ENCODE measurements at regions not wholly inside any gene's neighbourhood (a gene's known extent, or its start where the extent isn't known, plus 50 kb on each side); places are given as distances from the start of the nearest gene placed in this dataset.

GRCh38 chr7:130818056-130818455 lies 84.0 kb upstream of the KLF14 start:
- Histone ChIP-seq H3K4me3 (no peak overlapping the region), H3K9ac (ENCODE audit: insufficient read depth in 1 of 2, low read length in 2 of 2) (no peak overlapping the region), H3K9me3 (ENCODE audit: control insufficient read depth in 4 of 4, insufficient read depth in 3 of 4, low read length in 3 of 4) (no peaks in the 10 kb centered on the region), H3K27ac (ENCODE audit: low read depth in 1 of 2, low read length in 1 of 2) (no peak overlapping the region), H3K4me1 (ENCODE audit: control insufficient read depth in 5 of 5, insufficient read depth in 5 of 5, low read length in 5 of 5) (no peaks in the 10 kb centered on the region), H3K36me3 (ENCODE audit: control insufficient read depth in 4 of 4, insufficient read depth in 4 of 4, low read length in 4 of 4) (no peaks in the 10 kb centered on the region), H3K27me3 (ENCODE audit: control insufficient read depth in 3 of 3, insufficient read depth in 3 of 3, low read length in 2 of 3) (no peaks in the 10 kb centered on the region)
- DNase-seq (no peak), ATAC-seq (ENCODE audit: insufficient read depth, low FRiP score) (no peak)
- 63 to 72% methylated on average over 2 of the region's 2 CpGs for WGBS, 2 donors
- no peak for TF ChIP-seq CTCF (IDR thresholded peaks at IDR 0.05; ENCODE audit: control extremely low read depth, extremely low read depth)

GRCh38 chr7:130821864-130822263 lies 87.9 kb upstream of the KLF14 start:
- DNase-seq, result no peak
- Histone ChIP-seq H3K27me3 (ENCODE audit: control insufficient read depth in 3 of 3, insufficient read depth in 3 of 3, low read length in 2 of 3) (no peaks in the 10 kb centered on the region), H3K9ac (ENCODE audit: insufficient read depth in 1 of 2, low read length in 2 of 2) (no peak overlapping the region), H3K36me3 (ENCODE audit: control insufficient read depth in 4 of 4, insufficient read depth in 4 of 4, low read length in 4 of 4) (no peaks in the 10 kb centered on the region), H3K4me3 (no peak overlapping the region), H3K27ac (ENCODE audit: low read depth in 1 of 2, low read length in 1 of 2) (no peak overlapping the region), H3K9me3 (ENCODE audit: control insufficient read depth in 4 of 4, insufficient read depth in 3 of 4, low read length in 3 of 4) (peaks cover 0 to 4% (median 2%) of the 10 kb centered on the region in 4 donors), H3K4me1 (ENCODE audit: control insufficient read depth in 5 of 5, insufficient read depth in 5 of 5, low read length in 5 of 5) (no peaks in the 10 kb centered on the region)
- TF ChIP-seq CTCF (IDR thresholded peaks at IDR 0.05; ENCODE audit: control extremely low read depth, extremely low read depth), result no peak
- no peak for ATAC-seq (ENCODE audit: insufficient read depth, low FRiP score)
- 90 to 94% methylated on average over 3 of the region's 3 CpGs for WGBS, 2 donors

- Histone ChIP-seq H3K36me3 (ENCODE audit: control insufficient read depth in 4 of 4, insufficient read depth in 4 of 4, low read length in 4 of 4) (no peaks in the 10 kb centered on the region), H3K27me3 (ENCODE audit: control insufficient read depth in 3 of 3, insufficient read depth in 3 of 3, low read length in 2 of 3) (no peaks in the 10 kb centered on the region), H3K4me3 (no peak overlapping the region), H3K4me1 (ENCODE audit: control insufficient read depth in 5 of 5, insufficient read depth in 5 of 5, low read length in 5 of 5) (no peaks in the 10 kb centered on the region), H3K9me3 (ENCODE audit: control insufficient read depth in 4 of 4, insufficient read depth in 3 of 4, low read length in 3 of 4) (peaks cover 0 to 4% (median 2%) of the 10 kb centered on the region in 4 donors), H3K9ac (ENCODE audit: insufficient read depth in 1 of 2, low read length in 2 of 2) (no peak overlapping the region), H3K27ac (ENCODE audit: low read depth in 1 of 2, low read length in 1 of 2) (no peak overlapping the region)
- ATAC-seq (ENCODE audit: insufficient read depth, low FRiP score), result no peak
- WGBS, 2 donors, result 49 to 54% methylated on average over 2 of the region's 2 CpGs
- no peak for DNase-seq
- TF ChIP-seq CTCF (IDR thresholded peaks at IDR 0.05; ENCODE audit: control extremely low read depth, extremely low read depth), result no peak
These were observed 88.6 kb upstream of the KLF14 start for GRCh38 chr7:130822642-130823041.

- Histone ChIP-seq H3K9ac (ENCODE audit: insufficient read depth in 1 of 2, low read length in 2 of 2) (no peak overlapping the region), H3K4me3 (no peak overlapping the region), H3K27ac (ENCODE audit: low read depth in 1 of 2, low read length in 1 of 2) (no peak overlapping the region), H3K27me3 (ENCODE audit: control insufficient read depth in 3 of 3, insufficient read depth in 3 of 3, low read length in 2 of 3) (no peaks in the 10 kb centered on the region), H3K4me1 (ENCODE audit: control insufficient read depth in 5 of 5, insufficient read depth in 5 of 5, low read length in 5 of 5) (no peaks in the 10 kb centered on the region), H3K9me3 (ENCODE audit: control insufficient read depth in 4 of 4, insufficient read depth in 3 of 4, low read length in 3 of 4) (peaks cover 0 to 4% (median 2%) of the 10 kb centered on the region in 4 donors), H3K36me3 (ENCODE audit: control insufficient read depth in 4 of 4, insufficient read depth in 4 of 4, low read length in 4 of 4) (no peaks in the 10 kb centered on the region)
- TF ChIP-seq CTCF (IDR thresholded peaks at IDR 0.05; ENCODE audit: control extremely low read depth, extremely low read depth), result no peak
- DNase-seq (no peak), ATAC-seq (ENCODE audit: insufficient read depth, low FRiP score) (no peak)
- WGBS, 2 donors, result 80 to 87% methylated on average over 2 of the region's 2 CpGs
These were observed 89.1 kb upstream of the KLF14 start for GRCh38 chr7:130823060-130823459.
